Stomach (tissue), 8 donors: ENCODE measurements at regions not wholly inside any gene's neighbourhood (a gene's known extent, or its start where the extent isn't known, plus 50 kb on each side); places are given as distances from the start of the nearest gene placed in this dataset.

ENCODE experiments used
- DNase-seq, 2 donors: peaks; one replicate each; pipeline versions ENCODE4 v3.0.0 to v3.0.0-alpha.2; 2013 to 2019
- H3K27ac ChIP-seq, 5 donors: fragments of 200-600 bp in 4 of 5; sonication (generic) in 4 of 5; one replicate each; pipeline ENCODE4 v1.5.1; 2013 to 2019; ENCODE audit warnings: mild to moderate bottlenecking in 1 of 5, moderate library complexity in 1 of 5
- H3K27me3 ChIP-seq, 3 donors: fragments of 200-600 bp; sonication (generic); one replicate each; pipeline ENCODE4 v1.5.1; 2017 to 2019; ENCODE audit warnings: mixed run types in 1 of 3
- H3K36me3 ChIP-seq, 4 donors: fragments of 200-600 bp; sonication (generic); 1 replicate in 3 of 4; 2 replicates in 1 of 4; pipeline ENCODE4 v1.5.1; 2016 to 2019
- H3K4me1 ChIP-seq, 4 donors: fragments of 200-600 bp; sonication (generic); one replicate each; pipeline ENCODE4 v1.5.1; 2016 to 2019
- H3K4me3 ChIP-seq, 4 donors: fragments of 200-600 bp; sonication (generic) in 3 of 4; one replicate each; pipeline ENCODE4 v1.5.1; 2016 to 2019; ENCODE audit warnings: mild to moderate bottlenecking in 1 of 4
- H3K9me3 ChIP-seq, 4 donors: fragments of 200-600 bp; sonication (generic); one replicate each; pipeline ENCODE4 v1.5.1; 2016 to 2019
- CTCF ChIP-seq, 7 experiments: fragments of 450-650 bp in 4 of 7; fragments of 200-600 bp in 3 of 7; sonication (generic) in 3 of 7; IDR thresholded peaks; one replicate each; pipeline ENCODE4 v1.5.1; 2016 to 2019; ENCODE audit warnings: antibody characterized with exemption in 7 of 7, control low read depth in 2 of 7, mild to moderate bottlenecking in 1 of 7
- EP300 ChIP-seq: sonication (generic); formaldehyde crosslinking; IDR thresholded peaks from one replicate; pipeline ENCODE4 v1.6.1; 2017; ENCODE audit warnings: antibody characterized with exemption
- POLR2A ChIP-seq, 4 donors: fragments of 450-650 bp; IDR thresholded peaks; one replicate each; pipeline ENCODE4 v1.6.1; 2016; ENCODE audit warnings: antibody characterized with exemption in 4 of 4, control low read depth in 2 of 4, mild to moderate bottlenecking in 1 of 4, moderate library complexity in 1 of 4
- POLR2AphosphoS5 ChIP-seq, 3 donors: sonication (generic); formaldehyde crosslinking; IDR thresholded peaks; one replicate each; pipeline ENCODE4 v1.6.1; 2016; ENCODE audit warnings: antibody characterized with exemption in 3 of 3
- WGBS, 5 donors: extraction: QIAGEN DNeasy Blood & Tissue Kit in 3 of 5; methylation state at CpG; one replicate each; pipeline versions ENCODE4 v1.1.5 to v1.1.7; 2013 to 2018; 5-methylcytosine and 5-hydroxymethylcytosine counted together
- intact Hi-C: fragments of 100-400 bp; cut with DNase I; formaldehyde crosslinking; loops from one replicate; pipeline ENCODE4 v1.15.1; 2023; ENCODE audit warnings: low total_unique reads
- donor health status: healthy with polysubstance abuse.
- donor health status: Bipolar disorder and iron deficiency.
- donor health status: healthy.

DNA sequence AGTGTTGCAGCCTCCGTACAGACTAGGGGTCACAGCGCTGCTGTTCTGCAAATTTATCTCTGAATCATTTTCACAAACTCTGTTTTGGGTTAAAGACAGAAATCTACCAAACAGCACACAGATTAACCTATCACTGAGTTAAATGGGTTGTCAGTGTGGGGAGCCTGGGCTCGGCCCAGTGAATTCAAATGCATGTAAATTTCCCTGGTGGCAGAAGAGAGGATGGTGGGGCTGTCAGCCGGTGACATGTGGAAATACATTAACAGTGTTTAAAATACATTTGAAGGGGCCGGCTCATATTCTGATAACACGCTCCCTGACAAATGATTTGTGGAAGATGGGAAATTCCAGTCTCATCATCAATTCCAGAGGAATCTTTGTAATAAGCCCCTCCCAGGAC, 309.6 kb upstream of the MKI67 start:
- Histone ChIP-seq H3K9me3 (no peaks in the 10 kb centered on the region), H3K36me3 (no peaks in the 10 kb centered on the region), H3K27me3 (peaks cover 0 to 39% (median 8%) of the 10 kb centered on the region in 3 donors), H3K4me3 (no peak overlapping the region), H3K27ac (no peak overlapping the region), H3K4me1 (no peaks in the 10 kb centered on the region)
- DNase-seq = no peak
- TF ChIP-seq POLR2A (IDR thresholded peaks at IDR 0.05) = no peak
- TF ChIP-seq POLR2AphosphoS5 (IDR thresholded peaks at IDR 0.05) = no peak
- TF ChIP-seq EP300 = no peak
- TF ChIP-seq CTCF (IDR thresholded peaks at IDR 0.05) = no peak
- intact Hi-C loops = no loop called here
- 50 to 73% (median 59%) methylated on average over 6 of the region's 6 CpGs for WGBS, 5 donors

GRCh38 chr10:128437786-128438345, 311.6 kb upstream of the MKI67 start:
- H3K36me3 ChIP-seq = no peaks in the 10 kb centered on the region
- intact Hi-C loops = no loop called here
- H3K9me3 ChIP-seq = no peaks in the 10 kb centered on the region
- DNase-seq = peak in 1 of 2 donors; percentile 69
- no peak overlapping the region for H3K4me3 ChIP-seq
- peaks cover 0 to 39% (median 9%) of the 10 kb centered on the region in 3 donors for H3K27me3 ChIP-seq
- 33 to 57% (median 49%) methylated on average over 13 of the region's 13 CpGs for WGBS, 5 donors
- TF ChIP-seq POLR2AphosphoS5 (IDR thresholded peaks at IDR 0.05) = no peak
- no peaks in the 10 kb centered on the region for H3K4me1 ChIP-seq
- no peak overlapping the region for H3K27ac ChIP-seq

- Histone ChIP-seq H3K36me3 (no peaks in the 10 kb centered on the region), H3K4me3 (no peak overlapping the region), H3K9me3 (no peaks in the 10 kb centered on the region), H3K27ac (no peak overlapping the region), H3K4me1 (no peaks in the 10 kb centered on the region), H3K27me3 (peaks cover 0 to 37% (median 9%) of the 10 kb centered on the region in 3 donors)
- TF ChIP-seq POLR2A (IDR thresholded peaks at IDR 0.05) = no peak
- no peak for TF ChIP-seq POLR2AphosphoS5 (IDR thresholded peaks at IDR 0.05)
- TF ChIP-seq EP300 = no peak
- WGBS, 5 donors = 89 to 92% (median 92%) methylated on average over 16 of the region's 16 CpGs
- DNase-seq = no peak
- intact Hi-C loops = no loop called here
Observed at GRCh38 chr10:128438417-128439063, 312.3 kb upstream of the MKI67 start.

GRCh38 chr10:128440513-128441160, 314.4 kb upstream of the MKI67 start:
- H3K4me1 ChIP-seq = no peaks in the 10 kb centered on the region
- 37 to 53% (median 44%) methylated on average over 10 to 11 of the region's 11 CpGs for WGBS, 5 donors
- H3K4me3 ChIP-seq = no peak overlapping the region
- peak in 1 of 2 donors; percentile 64 for DNase-seq
- intact Hi-C loops = no loop called here
- TF ChIP-seq POLR2AphosphoS5 (IDR thresholded peaks at IDR 0.05) = no peak
- TF ChIP-seq EP300 = no peak
- H3K36me3 ChIP-seq = no peaks in the 10 kb centered on the region
- no peak overlapping the region for H3K27ac ChIP-seq
- no peaks in the 10 kb centered on the region for H3K9me3 ChIP-seq
- H3K27me3 ChIP-seq = peaks cover 0 to 19% (median 9%) of the 10 kb centered on the region in 3 donors

DNA sequence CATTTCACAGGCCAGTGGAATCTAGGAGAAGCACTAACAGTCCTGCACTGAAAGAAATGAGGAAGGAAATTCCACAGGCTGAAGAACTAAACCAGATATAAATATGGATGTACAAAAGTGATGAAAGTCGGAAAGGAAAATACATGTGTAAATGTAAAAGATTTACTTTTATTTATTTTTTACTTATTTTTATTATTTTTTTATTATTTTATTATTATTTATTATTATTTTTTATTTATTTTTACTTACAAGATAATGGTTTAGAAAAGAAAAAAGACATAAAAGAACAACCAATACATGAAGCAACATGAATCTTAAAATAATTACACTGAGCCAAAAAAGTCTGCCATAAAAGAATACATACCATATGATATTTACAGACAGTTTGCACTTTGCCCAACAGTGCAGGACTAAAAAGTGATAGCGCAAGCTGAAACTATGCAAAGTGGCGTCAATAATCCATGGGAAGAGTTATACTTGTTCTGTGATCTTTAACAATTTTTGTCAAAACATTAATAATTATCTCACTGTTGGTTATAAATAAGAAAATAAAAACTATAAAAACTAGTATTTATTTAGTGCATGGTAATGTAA, 317.8 kb upstream of the MKI67 start:
- DNase-seq = no peak
- Histone ChIP-seq H3K4me3 (no peak overlapping the region), H3K9me3 (no peaks in the 10 kb centered on the region), H3K27me3 (peaks cover 0 to 12% (median 9%) of the 10 kb centered on the region in 3 donors), H3K36me3 (no peaks in the 10 kb centered on the region), H3K4me1 (no peaks in the 10 kb centered on the region), H3K27ac (no peak overlapping the region)
- 57 to 77% (median 65%) methylated on average over 3 of the region's 3 CpGs for WGBS, 5 donors
- intact Hi-C loops = no loop called here
- TF ChIP-seq EP300 = no peak
- no peak for TF ChIP-seq POLR2A (IDR thresholded peaks at IDR 0.05)
- no peak for TF ChIP-seq CTCF (IDR thresholded peaks at IDR 0.05)
- no peak for TF ChIP-seq POLR2AphosphoS5 (IDR thresholded peaks at IDR 0.05)
